ENCODE measurements at regions not wholly inside any gene's neighbourhood (a gene's known extent, or its start where the extent isn't known, plus 50 kb on each side); places are given as distances from the start of the nearest gene placed in this dataset.

DNA sequence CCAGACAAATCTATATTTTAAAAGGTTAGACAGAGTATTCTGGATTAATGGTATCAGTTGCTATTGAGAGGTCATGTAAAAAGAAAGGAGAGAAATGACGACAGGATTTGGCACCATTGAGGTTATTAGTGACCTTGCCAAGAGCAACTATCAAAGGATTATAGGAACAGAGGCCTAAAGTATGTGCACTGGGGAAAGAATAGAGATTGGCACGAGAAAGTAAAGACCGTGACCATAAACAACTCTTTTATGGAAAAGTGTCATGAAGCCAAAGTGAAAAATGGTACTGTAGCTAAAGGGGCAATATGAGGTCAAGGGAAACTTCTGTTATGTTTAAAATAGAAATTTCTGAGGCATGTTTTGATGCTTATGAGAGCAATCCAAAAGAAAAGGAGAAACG is 115.2 kb upstream of the KIF2B start:
- TF ChIP-seq EZH2 (IDR thresholded peaks at IDR 0.05) (no peak), POLR2AphosphoS5 (IDR thresholded peaks at IDR 0.05; ENCODE audit: low read depth, low read length) (no peak), YY1 (IDR thresholded peaks at IDR 0.05; ENCODE audit: extremely low read depth, insufficient replicate concordance, low read depth, low read length) (no peak), EZH2phosphoT487 (IDR thresholded peaks at IDR 0.05; ENCODE audit: borderline replicate concordance) (no peak), EGR1 (IDR thresholded peaks at IDR 0.05; ENCODE audit: low read depth) (no peak), SP1 (IDR thresholded peaks at IDR 0.05; ENCODE audit: low read depth) (no peak), ELF1 (IDR thresholded peaks at IDR 0.05; ENCODE audit: borderline replicate concordance, low read depth) (no peak), JUND (IDR thresholded peaks at IDR 0.05) (no peak)
- TF ChIP-seq, protein P1, sequence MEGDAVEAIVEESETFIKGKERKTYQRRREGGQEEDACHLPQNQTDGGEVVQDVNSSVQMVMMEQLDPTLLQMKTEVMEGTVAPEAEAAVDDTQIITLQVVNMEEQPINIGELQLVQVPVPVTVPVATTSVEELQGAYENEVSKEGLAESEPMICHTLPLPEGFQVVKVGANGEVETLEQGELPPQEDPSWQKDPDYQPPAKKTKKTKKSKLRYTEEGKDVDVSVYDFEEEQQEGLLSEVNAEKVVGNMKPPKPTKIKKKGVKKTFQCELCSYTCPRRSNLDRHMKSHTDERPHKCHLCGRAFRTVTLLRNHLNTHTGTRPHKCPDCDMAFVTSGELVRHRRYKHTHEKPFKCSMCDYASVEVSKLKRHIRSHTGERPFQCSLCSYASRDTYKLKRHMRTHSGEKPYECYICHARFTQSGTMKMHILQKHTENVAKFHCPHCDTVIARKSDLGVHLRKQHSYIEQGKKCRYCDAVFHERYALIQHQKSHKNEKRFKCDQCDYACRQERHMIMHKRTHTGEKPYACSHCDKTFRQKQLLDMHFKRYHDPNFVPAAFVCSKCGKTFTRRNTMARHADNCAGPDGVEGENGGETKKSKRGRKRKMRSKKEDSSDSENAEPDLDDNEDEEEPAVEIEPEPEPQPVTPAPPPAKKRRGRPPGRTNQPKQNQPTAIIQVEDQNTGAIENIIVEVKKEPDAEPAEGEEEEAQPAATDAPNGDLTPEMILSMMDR (IDR thresholded peaks at IDR 0.05 in 2 of 3, conservative IDR thresholded peaks at IDR 0.05 in 1 of 3; ENCODE audit: borderline replicate concordance in 1 of 3, insufficient read depth in 1 of 3, low read depth in 2 of 3, low read length in 2 of 3): no peak
- TF ChIP-seq, protein P2, sequence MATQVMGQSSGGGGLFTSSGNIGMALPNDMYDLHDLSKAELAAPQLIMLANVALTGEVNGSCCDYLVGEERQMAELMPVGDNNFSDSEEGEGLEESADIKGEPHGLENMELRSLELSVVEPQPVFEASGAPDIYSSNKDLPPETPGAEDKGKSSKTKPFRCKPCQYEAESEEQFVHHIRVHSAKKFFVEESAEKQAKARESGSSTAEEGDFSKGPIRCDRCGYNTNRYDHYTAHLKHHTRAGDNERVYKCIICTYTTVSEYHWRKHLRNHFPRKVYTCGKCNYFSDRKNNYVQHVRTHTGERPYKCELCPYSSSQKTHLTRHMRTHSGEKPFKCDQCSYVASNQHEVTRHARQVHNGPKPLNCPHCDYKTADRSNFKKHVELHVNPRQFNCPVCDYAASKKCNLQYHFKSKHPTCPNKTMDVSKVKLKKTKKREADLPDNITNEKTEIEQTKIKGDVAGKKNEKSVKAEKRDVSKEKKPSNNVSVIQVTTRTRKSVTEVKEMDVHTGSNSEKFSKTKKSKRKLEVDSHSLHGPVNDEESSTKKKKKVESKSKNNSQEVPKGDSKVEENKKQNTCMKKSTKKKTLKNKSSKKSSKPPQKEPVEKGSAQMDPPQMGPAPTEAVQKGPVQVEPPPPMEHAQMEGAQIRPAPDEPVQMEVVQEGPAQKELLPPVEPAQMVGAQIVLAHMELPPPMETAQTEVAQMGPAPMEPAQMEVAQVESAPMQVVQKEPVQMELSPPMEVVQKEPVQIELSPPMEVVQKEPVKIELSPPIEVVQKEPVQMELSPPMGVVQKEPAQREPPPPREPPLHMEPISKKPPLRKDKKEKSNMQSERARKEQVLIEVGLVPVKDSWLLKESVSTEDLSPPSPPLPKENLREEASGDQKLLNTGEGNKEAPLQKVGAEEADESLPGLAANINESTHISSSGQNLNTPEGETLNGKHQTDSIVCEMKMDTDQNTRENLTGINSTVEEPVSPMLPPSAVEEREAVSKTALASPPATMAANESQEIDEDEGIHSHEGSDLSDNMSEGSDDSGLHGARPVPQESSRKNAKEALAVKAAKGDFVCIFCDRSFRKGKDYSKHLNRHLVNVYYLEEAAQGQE (IDR thresholded peaks at IDR 0.05; ENCODE audit: low read depth): no peak

Data from HCT116 (cell line).